ENCODE measurements at regions not wholly inside any gene's neighbourhood (a gene's known extent, or its start where the extent isn't known, plus 50 kb on each side); places are given as distances from the start of the nearest gene placed in this dataset.

DNA sequence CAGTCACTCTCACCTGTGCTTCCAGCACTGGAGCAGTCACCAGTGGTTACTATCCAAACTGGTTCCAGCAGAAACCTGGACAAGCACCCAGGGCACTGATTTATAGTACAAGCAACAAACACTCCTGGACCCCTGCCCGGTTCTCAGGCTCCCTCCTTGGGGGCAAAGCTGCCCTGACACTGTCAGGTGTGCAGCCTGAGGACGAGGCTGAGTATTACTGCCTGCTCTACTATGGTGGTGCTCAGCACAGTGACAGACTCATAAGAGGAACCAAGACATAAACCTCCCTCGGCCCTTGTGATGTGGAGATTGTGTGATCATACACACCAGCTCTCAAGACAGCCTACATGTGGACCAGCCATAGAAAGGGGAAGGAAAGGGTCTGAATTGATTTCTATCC is 113.3 kb downstream of the ZNF280B start:
- CTCF ChIA-PET (ENCODE audit: partially characterized antibody) = interaction anchor here (1.8 to 4.7 kb wide), 5 partner anchors 14 to 36 kb away, joined by 5 to 31 read pairs (median 25); no protein-coding TSS in a partner anchor
- H3K27me3 ChIP-seq (replicated peaks in 1 of 4; ENCODE audit: control insufficient read depth in 3 of 4, extremely low read depth in 1 of 4, insufficient read depth in 3 of 4, low read length in 3 of 4) = peaks cover 76 to 100% (median 97%) of the 10 kb centered on the region in 4 experiments

More for the DNA sequence above, 113.3 kb downstream of the ZNF280B start:
- Histone ChIP-seq H2BK20ac (ENCODE audit: low read length) (no peak overlapping the region), H3K23me2 (ENCODE audit: low read depth, low read length) (no peaks in the 10 kb centered on the region), H4K8ac (ENCODE audit: extremely low read depth, insufficient read depth, low read length) (no peak overlapping the region), H3K4me2 (ENCODE audit: insufficient read depth in 1 of 2, low read depth in 2 of 2, low read length in 2 of 2) (no peak overlapping the region), H2BK12ac (ENCODE audit: low read depth, low read length) (no peak overlapping the region), H3K36me3 (ENCODE audit: control insufficient read depth in 2 of 4, insufficient read depth in 4 of 4, low read length in 3 of 4) (no peaks in the 10 kb centered on the region), H2AFZ (ENCODE audit: low read length) (no peak overlapping the region), H3K23ac (ENCODE audit: insufficient read length) (no peak overlapping the region), H4K5ac (ENCODE audit: insufficient read length, low read depth, low read length) (no peak overlapping the region), H2AK5ac (ENCODE audit: low read depth, low read length) (no peak overlapping the region), H3K27ac (ENCODE audit: low read depth, low read length) (no peak overlapping the region), H2BK120ac (replicated peaks; ENCODE audit: low read depth, low read length) (no peak overlapping the region), H3K56ac (replicated peaks; ENCODE audit: insufficient read length, low read depth, low read length) (no peak overlapping the region), H3K9ac (replicated peaks in 1 of 4; ENCODE audit: extremely low read depth in 1 of 4, low read depth in 3 of 4, low read length in 3 of 4) (no peak overlapping the region), H2BK15ac (ENCODE audit: low read length) (no peak overlapping the region), H4K91ac (replicated peaks; ENCODE audit: insufficient read length, low read length) (no peak overlapping the region), H3K14ac (ENCODE audit: insufficient read length) (no peak overlapping the region), H3K18ac (ENCODE audit: extremely low read depth, low read length) (no peak overlapping the region), H4K20me1 (replicated peaks in 1 of 2; ENCODE audit: control insufficient read depth in 1 of 2, insufficient read depth in 2 of 2, low read length in 2 of 2) (peaks cover 0 to 8% of the 10 kb centered on the region in 2 experiments), H3K9me3 (ENCODE audit: insufficient read depth in 2 of 2, low read depth in 1 of 2, low read length in 1 of 2) (peaks cover 0 to 6% of the 10 kb centered on the region in 2 experiments; a peak in 1 of 4 replicates), H3K4ac (replicated peaks; ENCODE audit: insufficient read length, low read depth, low read length) (no peak overlapping the region), H3K79me1 (ENCODE audit: low read depth, low read length) (no peaks in the 10 kb centered on the region), H3K79me2 (ENCODE audit: control insufficient read depth in 1 of 2, insufficient read depth in 2 of 2, low read length in 2 of 2) (no peaks in the 10 kb centered on the region), H3K4me1 (replicated peaks in 1 of 4; ENCODE audit: control insufficient read depth in 3 of 4, insufficient read depth in 4 of 4, low read length in 3 of 4) (no peaks in the 10 kb centered on the region), H3K4me3 (ENCODE audit: extremely low read depth in 1 of 4, insufficient read depth in 2 of 4, low read depth in 3 of 4, low read length in 4 of 4) (no peak overlapping the region), H2BK5ac (ENCODE audit: low read depth, low read length) (no peak overlapping the region)
- 73% methylated on average over 3 of the region's 3 CpGs; no CpG with 5 or more reads in 1 of the 2 experiments for WGBS, 2 experiments (ENCODE audit: extremely low coverage in 1 of 2, insufficient coverage in 1 of 2, insufficient read length in 1 of 2, insufficient replicate concordance in 2 of 2, low coverage in 1 of 2, low lambda C conversion rate in 2 of 2, missing lambda C conversion rate in 1 of 2)
- DNase-seq (ENCODE audit: low read depth in 1 of 2, low spot score in 2 of 2) (no peak), FAIRE-seq (no peak)
- POLR2A ChIA-PET (ENCODE audit: partially characterized antibody) = no interaction called here
- TF ChIP-seq EZH2 (IDR thresholded peaks at IDR 0.05; ENCODE audit: low read depth, low read length, severe bottlenecking) (peak; percentile 31), ASH2L (IDR thresholded peaks at IDR 0.05; ENCODE audit: low read length) (no peak)

Measured in H1 (cell line).